HCT116 (cell line): ENCODE measurements at regions not wholly inside any gene's neighbourhood (a gene's known extent, or its start where the extent isn't known, plus 50 kb on each side); places are given as distances from the start of the nearest gene placed in this dataset.

Experiments used
- EGR1 ChIP-seq: IDR thresholded peaks from 2 replicates; pipeline ENCODE4 v1.6.1; 2012; ENCODE audit warnings: low read depth
- EZH2 ChIP-seq: fragments of 200-600 bp; sonication (generic); IDR thresholded peaks from 2 replicates; pipeline ENCODE4 v1.6.1; 2017; ENCODE audit warnings: antibody characterized with exemption, mixed run types
- POLR2A ChIP-seq: IDR thresholded peaks from 2 replicates; pipeline ENCODE4 v1.7.0; 2011; ENCODE audit warnings: borderline replicate concordance; ENCODE audit not compliant: insufficient read depth, insufficient read length; ENCODE audit errors: extremely low read depth
- POLR2AphosphoS5 ChIP-seq: IDR thresholded peaks from 2 replicates; pipeline ENCODE4 v1.6.1; 2011; ENCODE audit warnings: mild to moderate bottlenecking, low read depth, low read length, moderate library complexity
- SP1 ChIP-seq: IDR thresholded peaks from 2 replicates; pipeline ENCODE4 v1.6.1; 2012; ENCODE audit warnings: low read depth
- YY1 ChIP-seq: IDR thresholded peaks from 2 replicates; pipeline ENCODE4 v1.6.1; 2011; ENCODE audit warnings: low read length, low read depth, moderate library complexity, mild to moderate bottlenecking; ENCODE audit not compliant: insufficient replicate concordance; ENCODE audit errors: extremely low read depth
- ZFX ChIP-seq: fragments of 450-650 bp; IDR thresholded peaks from 2 replicates; pipeline ENCODE4 v1.6.1; 2017
- ZNF274 ChIP-seq: fragments of 200-500 bp; sonication (Bioruptor generic); IDR thresholded peaks from 2 replicates; pipeline ENCODE4 v1.6.1; 2014; ENCODE audit warnings: mild to moderate bottlenecking, low read depth, low read length, inconsistent platforms
- TF ChIP-seq, protein P1 (sequence below), 3 experiments: fragments of 200-600 bp in 1 of 3; sonication (generic) in 1 of 3; IDR thresholded peaks in 2 of 3; conservative IDR thresholded peaks in 1 of 3; 2 replicates each; pipeline ENCODE4 v1.5.1; 2012 to 2017; ENCODE audit warnings: low read depth in 2 of 3, low read length in 2 of 3, antibody characterized with exemption in 1 of 3, borderline replicate concordance in 1 of 3, control low read depth in 1 of 3, mild to moderate bottlenecking in 1 of 3, mixed read lengths in 1 of 3, mixed run types in 1 of 3, moderate library complexity in 1 of 3; ENCODE audit not compliant: insufficient read depth in 1 of 3
- TF ChIP-seq, protein P2 (sequence below): IDR thresholded peaks from 2 replicates; pipeline ENCODE4 v1.6.1; 2012; ENCODE audit warnings: low read depth

DNA sequence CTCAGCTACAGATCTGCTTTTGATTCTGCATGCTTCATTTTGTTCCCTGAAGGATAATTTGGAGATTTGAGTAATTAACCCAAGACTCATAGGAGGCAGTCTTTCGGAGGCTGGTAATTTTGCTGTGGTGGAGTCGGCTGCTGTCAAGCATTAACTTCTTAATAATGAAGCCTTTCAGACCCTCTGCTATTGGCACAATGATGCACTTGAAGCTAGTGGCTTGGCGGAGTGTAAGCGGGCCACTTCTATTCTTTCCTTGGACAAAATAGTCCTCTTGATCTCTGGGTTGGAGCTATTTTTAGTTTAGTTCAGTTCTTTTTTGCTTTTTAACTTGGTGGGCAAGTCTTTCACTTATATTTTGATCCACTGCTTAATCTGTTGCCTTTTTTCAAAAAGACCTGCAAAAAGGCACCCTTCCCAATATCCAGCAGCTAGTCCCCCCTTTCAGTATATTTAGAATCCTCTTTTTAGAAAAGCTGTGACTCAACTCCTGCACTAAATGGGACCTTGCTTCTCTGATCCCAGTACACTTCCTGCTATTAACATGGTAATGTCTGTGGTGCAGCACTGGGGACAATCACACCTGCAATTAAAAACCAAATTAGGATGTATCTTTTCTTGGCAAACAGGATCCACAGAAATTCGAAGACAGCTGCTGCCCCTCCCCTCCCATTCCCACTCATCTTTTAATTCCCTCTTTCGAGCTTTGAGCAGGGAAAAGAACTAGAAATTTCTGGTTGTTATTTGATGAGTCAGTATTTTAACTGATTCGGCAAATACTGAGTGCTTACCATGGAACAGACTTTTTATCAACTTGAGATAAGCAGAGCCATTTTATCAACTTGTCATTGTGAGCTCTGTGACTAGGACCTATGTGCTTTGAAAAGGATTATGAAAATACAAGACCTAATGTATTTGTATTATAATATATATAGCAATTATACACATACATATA is 169.4 kb upstream of the ANKRD55 start:
- TF ChIP-seq YY1 = no peak
- TF ChIP-seq SP1 = no peak
- TF ChIP-seq, protein P1, sequence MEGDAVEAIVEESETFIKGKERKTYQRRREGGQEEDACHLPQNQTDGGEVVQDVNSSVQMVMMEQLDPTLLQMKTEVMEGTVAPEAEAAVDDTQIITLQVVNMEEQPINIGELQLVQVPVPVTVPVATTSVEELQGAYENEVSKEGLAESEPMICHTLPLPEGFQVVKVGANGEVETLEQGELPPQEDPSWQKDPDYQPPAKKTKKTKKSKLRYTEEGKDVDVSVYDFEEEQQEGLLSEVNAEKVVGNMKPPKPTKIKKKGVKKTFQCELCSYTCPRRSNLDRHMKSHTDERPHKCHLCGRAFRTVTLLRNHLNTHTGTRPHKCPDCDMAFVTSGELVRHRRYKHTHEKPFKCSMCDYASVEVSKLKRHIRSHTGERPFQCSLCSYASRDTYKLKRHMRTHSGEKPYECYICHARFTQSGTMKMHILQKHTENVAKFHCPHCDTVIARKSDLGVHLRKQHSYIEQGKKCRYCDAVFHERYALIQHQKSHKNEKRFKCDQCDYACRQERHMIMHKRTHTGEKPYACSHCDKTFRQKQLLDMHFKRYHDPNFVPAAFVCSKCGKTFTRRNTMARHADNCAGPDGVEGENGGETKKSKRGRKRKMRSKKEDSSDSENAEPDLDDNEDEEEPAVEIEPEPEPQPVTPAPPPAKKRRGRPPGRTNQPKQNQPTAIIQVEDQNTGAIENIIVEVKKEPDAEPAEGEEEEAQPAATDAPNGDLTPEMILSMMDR (IDR thresholded peaks at IDR 0.05 in 2 of 3, conservative IDR thresholded peaks at IDR 0.05 in 1 of 3; ENCODE audit: borderline replicate concordance in 1 of 3, insufficient read depth in 1 of 3, low read depth in 2 of 3, low read length in 2 of 3) = no peak
- TF ChIP-seq POLR2AphosphoS5 = no peak
- no peak for TF ChIP-seq POLR2A
- no peak for TF ChIP-seq ZNF274
- TF ChIP-seq ZFX = no peak
- TF ChIP-seq, protein P2, sequence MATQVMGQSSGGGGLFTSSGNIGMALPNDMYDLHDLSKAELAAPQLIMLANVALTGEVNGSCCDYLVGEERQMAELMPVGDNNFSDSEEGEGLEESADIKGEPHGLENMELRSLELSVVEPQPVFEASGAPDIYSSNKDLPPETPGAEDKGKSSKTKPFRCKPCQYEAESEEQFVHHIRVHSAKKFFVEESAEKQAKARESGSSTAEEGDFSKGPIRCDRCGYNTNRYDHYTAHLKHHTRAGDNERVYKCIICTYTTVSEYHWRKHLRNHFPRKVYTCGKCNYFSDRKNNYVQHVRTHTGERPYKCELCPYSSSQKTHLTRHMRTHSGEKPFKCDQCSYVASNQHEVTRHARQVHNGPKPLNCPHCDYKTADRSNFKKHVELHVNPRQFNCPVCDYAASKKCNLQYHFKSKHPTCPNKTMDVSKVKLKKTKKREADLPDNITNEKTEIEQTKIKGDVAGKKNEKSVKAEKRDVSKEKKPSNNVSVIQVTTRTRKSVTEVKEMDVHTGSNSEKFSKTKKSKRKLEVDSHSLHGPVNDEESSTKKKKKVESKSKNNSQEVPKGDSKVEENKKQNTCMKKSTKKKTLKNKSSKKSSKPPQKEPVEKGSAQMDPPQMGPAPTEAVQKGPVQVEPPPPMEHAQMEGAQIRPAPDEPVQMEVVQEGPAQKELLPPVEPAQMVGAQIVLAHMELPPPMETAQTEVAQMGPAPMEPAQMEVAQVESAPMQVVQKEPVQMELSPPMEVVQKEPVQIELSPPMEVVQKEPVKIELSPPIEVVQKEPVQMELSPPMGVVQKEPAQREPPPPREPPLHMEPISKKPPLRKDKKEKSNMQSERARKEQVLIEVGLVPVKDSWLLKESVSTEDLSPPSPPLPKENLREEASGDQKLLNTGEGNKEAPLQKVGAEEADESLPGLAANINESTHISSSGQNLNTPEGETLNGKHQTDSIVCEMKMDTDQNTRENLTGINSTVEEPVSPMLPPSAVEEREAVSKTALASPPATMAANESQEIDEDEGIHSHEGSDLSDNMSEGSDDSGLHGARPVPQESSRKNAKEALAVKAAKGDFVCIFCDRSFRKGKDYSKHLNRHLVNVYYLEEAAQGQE = no peak
- TF ChIP-seq EGR1 = no peak
- TF ChIP-seq EZH2 = no peak
